Breast epithelium (tissue), 3 donors: ENCODE measurements at regions not wholly inside any gene's neighbourhood (a gene's known extent, or its start where the extent isn't known, plus 50 kb on each side); places are given as distances from the start of the nearest gene placed in this dataset.

Experiments
- POLR2A ChIP-seq: fragments of 450-650 bp; IDR thresholded peaks from one replicate; pipeline ENCODE4 v1.6.1; 2016; ENCODE audit warnings: antibody characterized with exemption, mild to moderate bottlenecking, moderate library complexity
- POLR2AphosphoS5 ChIP-seq, 3 donors: sonication (generic); formaldehyde crosslinking; IDR thresholded peaks; one replicate each; pipeline ENCODE4 v1.6.1; 2017; ENCODE audit warnings: antibody characterized with exemption in 3 of 3
- TF ChIP-seq, protein P1 (sequence below), 3 donors: fragments of 450-650 bp; IDR thresholded peaks; one replicate each; pipeline ENCODE4 v1.5.1; 2016 to 2017; ENCODE audit warnings: antibody characterized with exemption in 3 of 3, mild to moderate bottlenecking in 3 of 3, moderate library complexity in 3 of 3

DNA sequence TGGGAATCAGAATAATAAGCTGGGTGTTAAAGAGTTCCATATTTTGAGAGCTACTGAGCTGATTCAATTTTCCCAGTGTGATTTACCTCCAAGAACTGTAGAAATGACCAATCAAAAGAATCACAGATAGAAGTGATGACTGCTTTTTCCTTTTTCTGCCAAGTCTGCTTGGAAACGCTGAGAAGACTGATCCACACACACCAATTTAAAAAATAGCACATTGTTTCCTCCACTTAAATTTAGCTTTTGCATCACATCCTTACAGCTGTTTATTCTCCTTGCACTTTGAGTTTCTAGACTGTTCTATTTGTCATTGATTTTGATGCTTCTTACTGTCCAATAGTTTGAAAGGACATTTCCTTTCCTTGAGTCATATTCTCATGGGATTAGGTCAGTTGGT lies 590.3 kb upstream of the CHAC2 start:
- TF ChIP-seq, protein P1, sequence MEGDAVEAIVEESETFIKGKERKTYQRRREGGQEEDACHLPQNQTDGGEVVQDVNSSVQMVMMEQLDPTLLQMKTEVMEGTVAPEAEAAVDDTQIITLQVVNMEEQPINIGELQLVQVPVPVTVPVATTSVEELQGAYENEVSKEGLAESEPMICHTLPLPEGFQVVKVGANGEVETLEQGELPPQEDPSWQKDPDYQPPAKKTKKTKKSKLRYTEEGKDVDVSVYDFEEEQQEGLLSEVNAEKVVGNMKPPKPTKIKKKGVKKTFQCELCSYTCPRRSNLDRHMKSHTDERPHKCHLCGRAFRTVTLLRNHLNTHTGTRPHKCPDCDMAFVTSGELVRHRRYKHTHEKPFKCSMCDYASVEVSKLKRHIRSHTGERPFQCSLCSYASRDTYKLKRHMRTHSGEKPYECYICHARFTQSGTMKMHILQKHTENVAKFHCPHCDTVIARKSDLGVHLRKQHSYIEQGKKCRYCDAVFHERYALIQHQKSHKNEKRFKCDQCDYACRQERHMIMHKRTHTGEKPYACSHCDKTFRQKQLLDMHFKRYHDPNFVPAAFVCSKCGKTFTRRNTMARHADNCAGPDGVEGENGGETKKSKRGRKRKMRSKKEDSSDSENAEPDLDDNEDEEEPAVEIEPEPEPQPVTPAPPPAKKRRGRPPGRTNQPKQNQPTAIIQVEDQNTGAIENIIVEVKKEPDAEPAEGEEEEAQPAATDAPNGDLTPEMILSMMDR (IDR thresholded peaks at IDR 0.05), result no peak
- TF ChIP-seq POLR2AphosphoS5 (IDR thresholded peaks at IDR 0.05) (no peak), POLR2A (no peak)
